DOHH2 (cell line): ENCODE measurements at regions not wholly inside any gene's neighbourhood (a gene's known extent, or its start where the extent isn't known, plus 50 kb on each side); places are given as distances from the start of the nearest gene placed in this dataset.

Experiments used
- H3F3A ChIP-seq: fragments of 200-600 bp; sonication (generic), shearing (Covaris generic); 2 replicates; pipeline ENCODE4 v1.6.0; 2016; ENCODE audit warnings: antibody characterized with exemption, mild to moderate bottlenecking; ENCODE audit not compliant: control insufficient read depth, insufficient read depth
- H3K27ac ChIP-seq: fragments of 200-600 bp; sonication (generic); 2 replicates; pipeline ENCODE4 v1.5.1; 2014; ENCODE audit warnings: low read depth, mild to moderate bottlenecking, low read length, moderate library complexity
- H3K27me3 ChIP-seq: fragments of 200-600 bp; sonication (generic); 2 replicates; pipeline ENCODE4 v1.6.1; 2014; ENCODE audit warnings: mild to moderate bottlenecking, low read length, mixed read lengths; ENCODE audit not compliant: control insufficient read depth
- H3K36me3 ChIP-seq: fragments of 200-600 bp; sonication (generic); 2 replicates; pipeline ENCODE4 v1.6.1; 2014; ENCODE audit warnings: mild to moderate bottlenecking, low read length, moderate library complexity, mixed read lengths; ENCODE audit not compliant: control insufficient read depth
- H3K4me1 ChIP-seq: fragments of 200-600 bp; sonication (generic); 2 replicates; pipeline ENCODE4 v1.6.1; 2014; ENCODE audit warnings: mild to moderate bottlenecking, low read length, mixed read lengths; ENCODE audit not compliant: control insufficient read depth
- H3K4me2 ChIP-seq: fragments of 200-600 bp; sonication (generic); 2 replicates; pipeline ENCODE4 v1.6.0; 2014; ENCODE audit warnings: mild to moderate bottlenecking, low read length, moderate library complexity
- H3K4me3 ChIP-seq: fragments of 200-600 bp; sonication (generic); 2 replicates; pipeline ENCODE4 v1.5.1; 2014; ENCODE audit warnings: mild to moderate bottlenecking, low read length, mixed read lengths
- H3K79me2 ChIP-seq: fragments of 200-600 bp; sonication (generic); 2 replicates; pipeline ENCODE4 v1.6.1; 2014; ENCODE audit warnings: mild to moderate bottlenecking, low read length, mixed read lengths; ENCODE audit not compliant: control insufficient read depth
- H3K9me2 ChIP-seq: fragments of 200-600 bp; sonication (generic); replicated peaks from 2 replicates; pipeline ENCODE4 v1.6.1; 2014; ENCODE audit warnings: mild to moderate bottlenecking, low read length, mixed read lengths; ENCODE audit not compliant: control insufficient read depth
- H3K9me3 ChIP-seq: fragments of 200-600 bp; sonication (generic); 2 replicates; pipeline ENCODE4 v1.6.1; 2014; ENCODE audit warnings: antibody characterized with exemption, low read length, mixed read lengths; ENCODE audit not compliant: control insufficient read depth, insufficient read depth
- H4K20me1 ChIP-seq: fragments of 200-600 bp; sonication (generic); 2 replicates; pipeline ENCODE4 v1.6.0; 2014; ENCODE audit warnings: low read depth, mild to moderate bottlenecking, antibody characterized with exemption, low read length, moderate library complexity; ENCODE audit not compliant: control insufficient read depth, insufficient read depth
- EZH2phosphoT487 ChIP-seq: fragments of 200-600 bp; sonication (generic); IDR thresholded peaks from 2 replicates; pipeline ENCODE4 v1.6.1; 2017; ENCODE audit warnings: borderline replicate concordance, mild to moderate bottlenecking, antibody characterized with exemption, low read length, moderate library complexity, mixed read lengths
- TF ChIP-seq, protein P1 (sequence below): fragments of 200-600 bp; sonication (generic); IDR thresholded peaks from one replicate; pipeline ENCODE4 v1.5.1; 2014; ENCODE audit warnings: antibody characterized with exemption, mild to moderate bottlenecking, low read depth, low read length; ENCODE audit not compliant: poor library complexity, severe bottlenecking

DNA sequence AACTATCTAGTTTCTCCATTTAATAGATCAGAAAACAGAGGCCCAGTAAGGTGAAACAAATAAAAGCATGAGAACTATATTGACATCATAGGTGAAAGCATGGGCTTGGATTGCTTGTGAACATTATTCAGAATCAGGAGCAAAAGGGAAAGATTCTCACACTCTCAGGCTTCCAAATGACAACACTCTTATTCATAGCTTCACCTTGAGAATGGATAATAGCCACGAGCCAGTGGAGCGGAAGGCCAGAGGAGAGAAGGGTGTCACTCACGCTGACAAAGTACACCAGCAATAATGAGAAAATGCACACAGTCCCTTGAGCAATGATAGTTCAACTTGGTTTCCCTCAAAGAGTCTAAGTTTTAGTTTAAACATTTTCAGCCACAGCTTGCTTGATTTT lies 339.0 kb downstream of the TPBG start:
- Histone ChIP-seq H3K9me3 (no peaks in the 10 kb centered on the region), H3K27me3 (no peaks in the 10 kb centered on the region; the same call in 1 of the 2 replicates)
- TF ChIP-seq, protein P1, sequence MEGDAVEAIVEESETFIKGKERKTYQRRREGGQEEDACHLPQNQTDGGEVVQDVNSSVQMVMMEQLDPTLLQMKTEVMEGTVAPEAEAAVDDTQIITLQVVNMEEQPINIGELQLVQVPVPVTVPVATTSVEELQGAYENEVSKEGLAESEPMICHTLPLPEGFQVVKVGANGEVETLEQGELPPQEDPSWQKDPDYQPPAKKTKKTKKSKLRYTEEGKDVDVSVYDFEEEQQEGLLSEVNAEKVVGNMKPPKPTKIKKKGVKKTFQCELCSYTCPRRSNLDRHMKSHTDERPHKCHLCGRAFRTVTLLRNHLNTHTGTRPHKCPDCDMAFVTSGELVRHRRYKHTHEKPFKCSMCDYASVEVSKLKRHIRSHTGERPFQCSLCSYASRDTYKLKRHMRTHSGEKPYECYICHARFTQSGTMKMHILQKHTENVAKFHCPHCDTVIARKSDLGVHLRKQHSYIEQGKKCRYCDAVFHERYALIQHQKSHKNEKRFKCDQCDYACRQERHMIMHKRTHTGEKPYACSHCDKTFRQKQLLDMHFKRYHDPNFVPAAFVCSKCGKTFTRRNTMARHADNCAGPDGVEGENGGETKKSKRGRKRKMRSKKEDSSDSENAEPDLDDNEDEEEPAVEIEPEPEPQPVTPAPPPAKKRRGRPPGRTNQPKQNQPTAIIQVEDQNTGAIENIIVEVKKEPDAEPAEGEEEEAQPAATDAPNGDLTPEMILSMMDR, result no peak
- no peak for TF ChIP-seq EZH2phosphoT487

GRCh38 chr6:82703230-82703629 lies 339.6 kb downstream of the TPBG start:
- TF ChIP-seq EZH2phosphoT487, result no peak
- TF ChIP-seq, protein P1, result no peak
- Histone ChIP-seq H3K4me2 (no peak overlapping the region), H3K9me3 (no peaks in the 10 kb centered on the region), H3K36me3 (no peaks in the 10 kb centered on the region), H3K27me3 (no peaks in the 10 kb centered on the region; the same call in 1 of the 2 replicates), H3F3A (no peaks in the 10 kb centered on the region), H3K4me3 (no peak overlapping the region), H3K27ac (no peak overlapping the region), H3K4me1 (no peaks in the 10 kb centered on the region), H3K9me2 (no peaks in the 10 kb centered on the region), H3K79me2 (no peaks in the 10 kb centered on the region), H4K20me1 (no peaks in the 10 kb centered on the region)

More for the DNA sequence above, 339.0 kb downstream of the TPBG start:
- H3K9me2 ChIP-seq, result no peaks in the 10 kb centered on the region
- no peaks in the 10 kb centered on the region for H3K79me2 ChIP-seq
- H3F3A ChIP-seq, result no peaks in the 10 kb centered on the region
- H3K4me3 ChIP-seq, result no peak overlapping the region
- no peaks in the 10 kb centered on the region for H3K36me3 ChIP-seq
- H4K20me1 ChIP-seq, result no peaks in the 10 kb centered on the region
- no peak overlapping the region for H3K27ac ChIP-seq
- H3K4me2 ChIP-seq, result no peak overlapping the region
- H3K4me1 ChIP-seq, result no peaks in the 10 kb centered on the region

DNA sequence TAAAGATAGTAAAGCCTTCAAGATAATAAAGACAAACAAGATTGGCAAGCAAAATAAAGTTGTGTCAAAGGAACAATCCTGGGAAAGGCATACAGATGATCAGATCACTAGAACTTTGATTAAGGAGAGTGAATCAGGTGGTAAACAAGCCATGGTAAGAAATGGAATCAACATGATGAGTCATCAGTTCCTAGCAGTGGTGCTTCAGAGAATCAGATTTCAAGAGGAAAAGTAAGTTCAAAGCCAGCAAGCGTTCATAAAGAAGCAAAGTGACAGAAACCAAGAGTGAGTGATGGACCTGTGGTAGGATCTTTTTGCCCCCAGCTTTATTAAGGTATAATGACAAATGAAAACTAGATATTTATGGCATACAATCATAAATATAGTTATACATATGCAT lies 340.4 kb downstream of the TPBG start:
- H4K20me1 ChIP-seq, result no peaks in the 10 kb centered on the region
- H3K79me2 ChIP-seq, result no peaks in the 10 kb centered on the region
- no peak overlapping the region for H3K27ac ChIP-seq
- H3K9me2 ChIP-seq, result no peaks in the 10 kb centered on the region; the same call in 1 of the 2 replicates
- no peaks in the 10 kb centered on the region for H3K4me1 ChIP-seq
- no peaks in the 10 kb centered on the region for H3F3A ChIP-seq
- no peaks in the 10 kb centered on the region; the same call in 1 of the 2 replicates for H3K27me3 ChIP-seq
- no peaks in the 10 kb centered on the region for H3K9me3 ChIP-seq
- no peaks in the 10 kb centered on the region for H3K36me3 ChIP-seq
- no peak overlapping the region for H3K4me3 ChIP-seq
- H3K4me2 ChIP-seq, result no peak overlapping the region
- TF ChIP-seq EZH2phosphoT487, result no peak
- TF ChIP-seq, protein P1, result no peak

- H3F3A ChIP-seq, result no peaks in the 10 kb centered on the region
- H3K4me3 ChIP-seq, result no peak overlapping the region
- no peaks in the 10 kb centered on the region for H3K36me3 ChIP-seq
- TF ChIP-seq, protein P1, result no peak
- TF ChIP-seq EZH2phosphoT487, result no peak
- H3K27ac ChIP-seq, result no peak overlapping the region
- no peaks in the 10 kb centered on the region; the same call in 1 of the 2 replicates for H3K27me3 ChIP-seq
- H4K20me1 ChIP-seq, result no peaks in the 10 kb centered on the region
- H3K4me2 ChIP-seq, result no peak overlapping the region
- no peaks in the 10 kb centered on the region for H3K79me2 ChIP-seq
- H3K9me2 ChIP-seq, result no peaks in the 10 kb centered on the region; the same call in 1 of the 2 replicates
- H3K9me3 ChIP-seq, result no peaks in the 10 kb centered on the region
- no peaks in the 10 kb centered on the region for H3K4me1 ChIP-seq
Measured at GRCh38 chr6:82705579-82705978, 342.0 kb downstream of the TPBG start.
